Hindlimb muscle (tissue), 1 donor: ENCODE measurements at regions not wholly inside any gene's neighbourhood (a gene's known extent, or its start where the extent isn't known, plus 50 kb on each side); places are given as distances from the start of the nearest gene placed in this dataset.
A peak's percentile ranks its signal among the peaks of the same experiment; 100 is the strongest.
"Not testable (repeated sequence)": the region's sequence is repeated elsewhere in the genome, so short reads cannot be mapped to it uniquely, and the experiment has no call there.

ENCODE experiments used
- DNase-seq: peaks from one replicate; pipeline ENCODE4 v3.0.0-alpha.2; 2013

GRCh38 chr11:87870086-87870485 is 305.2 kb downstream of the RAB38 start:
- DNase-seq = no peak

- no peak for DNase-seq
These were observed 308.3 kb downstream of the RAB38 start for GRCh38 chr11:87866951-87867350.

- no peak for DNase-seq
These were observed 314.2 kb downstream of the RAB38 start for GRCh38 chr11:87861030-87861429.

GRCh38 chr11:87859636-87860035 is 315.6 kb downstream of the RAB38 start:
- DNase-seq = no peak

- DNase-seq = no peak
These were observed 323.4 kb downstream of the RAB38 start for GRCh38 chr11:87851827-87852226.

- DNase-seq = no peak
These were observed 324.0 kb downstream of the RAB38 start for GRCh38 chr11:87851234-87851633.

- DNase-seq = no peak
These were observed 326.0 kb downstream of the RAB38 start for GRCh38 chr11:87849216-87849615.

- DNase-seq = no peak
These were observed 334.5 kb downstream of the RAB38 start for GRCh38 chr11:87840786-87841185.

GRCh38 chr11:87832211-87832610 is 343.0 kb downstream of the RAB38 start:
- no peak for DNase-seq

- peak; percentile 58 for DNase-seq
These were observed 355.2 kb downstream of the RAB38 start for GRCh38 chr11:87820011-87820410.

- peak; percentile 20 for DNase-seq
These were observed 356.1 kb downstream of the RAB38 start for GRCh38 chr11:87819151-87819550.

- DNase-seq = no peak
These were observed 362.5 kb downstream of the RAB38 start for GRCh38 chr11:87812571-87813365.

- DNase-seq = no peak
These were observed 364.8 kb downstream of the RAB38 start for GRCh38 chr11:87810486-87810885.

GRCh38 chr11:87809256-87809655 is 366.0 kb downstream of the RAB38 start:
- no peak for DNase-seq

GRCh38 chr11:87804176-87804575 is 371.1 kb downstream of the RAB38 start:
- no peak for DNase-seq

- DNase-seq = no peak
These were observed 371.5 kb downstream of the RAB38 start for GRCh38 chr11:87803748-87804147.

- not testable (repeated sequence) for DNase-seq
These were observed 390.4 kb downstream of the RAB38 start for GRCh38 chr11:87784862-87785261.

- DNase-seq = no peak
These were observed 395.2 kb downstream of the RAB38 start for GRCh38 chr11:87780068-87780413.

GRCh38 chr11:87779276-87780067 is 395.8 kb downstream of the RAB38 start:
- no peak for DNase-seq

- no peak for DNase-seq
These were observed 396.9 kb downstream of the RAB38 start for GRCh38 chr11:87778357-87778756.

GRCh38 chr11:87775036-87775435 is 400.2 kb downstream of the RAB38 start:
- DNase-seq = no peak

GRCh38 chr11:87769661-87770060 is 405.6 kb downstream of the RAB38 start:
- DNase-seq = no peak

- DNase-seq = no peak
These were observed 407.6 kb downstream of the RAB38 start for GRCh38 chr11:87767615-87768014.

- not testable (repeated sequence) for DNase-seq
These were observed 411.2 kb downstream of the RAB38 start for GRCh38 chr11:87764075-87764474.
